CD14-positive monocyte (primary cell): ENCODE measurements at regions not wholly inside any gene's neighbourhood (a gene's known extent, or its start where the extent isn't known, plus 50 kb on each side); places are given as distances from the start of the nearest gene placed in this dataset.

Experiments
- DNase-seq, 3 donors: peaks; one replicate each; pipeline ENCODE4 v3.0.0-alpha.2; 2011 to 2022
- H2AFZ ChIP-seq: 2 replicates; pipeline ENCODE4 v1.6.0; 2012; ENCODE audit warnings: mild to moderate bottlenecking, low read depth, low read length, inconsistent platforms; ENCODE audit not compliant: insufficient read depth, poor library complexity, severe bottlenecking
- H3K27ac ChIP-seq, 2 donors: 1 replicate in 1 of 2; 2 replicates in 1 of 2; pipeline ENCODE4 v1.5.1; 2012 to 2013; ENCODE audit warnings: low read length in 2 of 2, control low read depth in 1 of 2, inconsistent platforms in 1 of 2, low read depth in 1 of 2, mild to moderate bottlenecking in 1 of 2
- H3K27me3 ChIP-seq, 2 donors: one replicate each; pipeline versions ENCODE4 v1.6.0 to v1.6.1; 2011 to 2013; ENCODE audit warnings: low read length in 2 of 2; ENCODE audit not compliant: control insufficient read depth in 2 of 2, insufficient read depth in 2 of 2
- H3K36me3 ChIP-seq, 2 donors: replicated peaks in 1 of 2; 1 replicate in 1 of 2; 2 replicates in 1 of 2; pipeline versions ENCODE4 v1.5.1 to v1.6.1; 2012 to 2013; ENCODE audit warnings: low read length in 2 of 2, control low read depth in 1 of 2, inconsistent platforms in 1 of 2, mild to moderate bottlenecking in 1 of 2; ENCODE audit not compliant: insufficient read depth in 2 of 2, control insufficient read depth in 1 of 2
- H3K4me1 ChIP-seq, 2 donors: 1 replicate in 1 of 2; 2 replicates in 1 of 2; pipeline versions ENCODE4 v1.5.1 to v1.6.1; 2012 to 2013; ENCODE audit warnings: low read length in 2 of 2, control low read depth in 1 of 2, inconsistent platforms in 1 of 2, mild to moderate bottlenecking in 1 of 2, moderate library complexity in 1 of 2; ENCODE audit not compliant: insufficient read depth in 2 of 2, control insufficient read depth in 1 of 2
- H3K4me2 ChIP-seq: replicated peaks from 2 replicates; pipeline ENCODE3; 2012; ENCODE audit warnings: low read length, moderate library complexity, mild to moderate bottlenecking; ENCODE audit not compliant: poor library complexity, severe bottlenecking; ENCODE audit errors: extremely low read depth
- H3K4me3 ChIP-seq, 3 experiments: fragments of 200-600 bp in 1 of 3; sonication (generic) in 1 of 3; replicated peaks in 1 of 3; 1 replicate in 2 of 3; 2 replicates in 1 of 3; pipeline ENCODE4 v1.5.1; 2011 to 2013; ENCODE audit warnings: low read length in 3 of 3, mild to moderate bottlenecking in 3 of 3, control low read depth in 2 of 3, low read depth in 2 of 3, inconsistent platforms in 1 of 3, moderate library complexity in 1 of 3
- H3K79me2 ChIP-seq: 2 replicates; pipeline ENCODE4 v1.6.0; 2012; ENCODE audit warnings: mild to moderate bottlenecking, control low read depth, inconsistent platforms, low read length, moderate library complexity; ENCODE audit not compliant: insufficient read depth
- H3K9ac ChIP-seq: 2 replicates; pipeline ENCODE4 v1.6.0; 2017; ENCODE audit warnings: low read length, mild to moderate bottlenecking; ENCODE audit not compliant: insufficient read depth, poor library complexity, severe bottlenecking
- H3K9me3 ChIP-seq, 2 donors: replicated peaks in 1 of 2; 1 replicate in 1 of 2; 2 replicates in 1 of 2; pipeline versions ENCODE4 v1.5.1 to v1.6.1; 2012 to 2013; ENCODE audit warnings: low read length in 2 of 2, control low read depth in 1 of 2; ENCODE audit not compliant: control insufficient read depth in 1 of 2, insufficient read depth in 1 of 2
- H4K20me1 ChIP-seq: 2 replicates; pipeline ENCODE4 v1.6.0; 2012; ENCODE audit warnings: mild to moderate bottlenecking, low read length, control low read depth, moderate library complexity; ENCODE audit not compliant: insufficient read depth
- H3K27ac Mint-ChIP-seq, 7 donors: one replicate each; pipeline ENCODE4 v1.8.0; 2020; ENCODE audit warnings: mild to moderate bottlenecking in 7 of 7, mixed read lengths in 7 of 7, moderate library complexity in 6 of 7, inconsistent platforms in 2 of 7
- H3K27me3 Mint-ChIP-seq, 3 donors: one replicate each; pipeline ENCODE4 v1.8.0; 2021 to 2022; ENCODE audit warnings: low read depth in 3 of 3, mild to moderate bottlenecking in 3 of 3, mixed read lengths in 3 of 3, moderate library complexity in 3 of 3, inconsistent platforms in 1 of 3
- H3K36me3 Mint-ChIP-seq, 2 donors: one replicate each; pipeline ENCODE4 v1.8.0; 2020; ENCODE audit warnings: mixed read lengths in 2 of 2, inconsistent platforms in 1 of 2, mild to moderate bottlenecking in 1 of 2
- H3K4me1 Mint-ChIP-seq: one replicate; pipeline ENCODE4 v1.8.0; 2020; ENCODE audit warnings: mild to moderate bottlenecking, mixed read lengths
- H3K4me3 Mint-ChIP-seq, 2 donors: one replicate each; pipeline ENCODE4 v1.8.0; 2020; ENCODE audit warnings: mild to moderate bottlenecking in 2 of 2, mixed read lengths in 2 of 2, moderate library complexity in 1 of 2
- H3K9me3 Mint-ChIP-seq, 7 donors: one replicate each; pipeline ENCODE4 v1.8.0; 2020 to 2022; ENCODE audit warnings: mixed read lengths in 7 of 7, mild to moderate bottlenecking in 6 of 7, moderate library complexity in 6 of 7, inconsistent platforms in 2 of 7
- WGBS: methylation state at CpG from one replicate; pipeline ENCODE4 v1.1.5; 2013; ENCODE audit warnings: missing lambda C conversion rate; ENCODE audit not compliant: insufficient coverage; 5-methylcytosine and 5-hydroxymethylcytosine counted together
- intact Hi-C, 2 donors: fragments of 100-400 bp; cut with micrococcal nuclease; formaldehyde crosslinking; loops; one replicate each; pipeline versions ENCODE4 v1.15.0 to v1.15.1; 2023
- TF ChIP-seq, protein P1 (sequence below): fragments of 200-600 bp; IDR thresholded peaks from one replicate; pipeline ENCODE4 v1.8.0; 2022; ENCODE audit warnings: antibody characterized with exemption, mild to moderate bottlenecking

DNA sequence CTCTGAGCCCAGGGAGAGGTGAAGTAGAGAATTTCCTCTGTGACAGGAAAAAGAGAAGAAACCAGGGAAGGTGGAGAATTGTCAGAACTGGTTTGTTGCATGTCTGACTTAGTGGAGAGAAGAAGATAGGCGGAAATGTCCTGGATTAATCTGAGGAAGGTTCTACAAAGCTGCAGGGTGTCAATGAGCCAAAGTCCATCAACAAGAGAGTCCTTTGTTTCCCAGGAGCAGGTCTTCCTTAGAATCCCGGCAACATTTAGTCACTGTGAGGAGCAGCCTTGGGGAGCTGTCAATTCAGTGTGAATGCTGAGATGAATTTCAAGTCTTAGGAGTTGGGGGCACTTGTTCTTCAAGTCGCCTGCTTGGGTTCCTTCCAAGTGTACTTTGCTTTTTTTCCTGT is 88.4 kb upstream of the CELF4 start:
- Mint-ChIP-seq H3K4me3 (no peak overlapping the region), H3K27me3 (peaks cover 0 to 4% (median 2%) of the 10 kb centered on the region in 3 donors), H3K4me1 (no peaks in the 10 kb centered on the region), H3K27ac (no peak overlapping the region), H3K36me3 (no peaks in the 10 kb centered on the region), H3K9me3 (peaks cover 2 to 9% (median 5%) of the 10 kb centered on the region in 7 donors)
- TF ChIP-seq, protein P1, sequence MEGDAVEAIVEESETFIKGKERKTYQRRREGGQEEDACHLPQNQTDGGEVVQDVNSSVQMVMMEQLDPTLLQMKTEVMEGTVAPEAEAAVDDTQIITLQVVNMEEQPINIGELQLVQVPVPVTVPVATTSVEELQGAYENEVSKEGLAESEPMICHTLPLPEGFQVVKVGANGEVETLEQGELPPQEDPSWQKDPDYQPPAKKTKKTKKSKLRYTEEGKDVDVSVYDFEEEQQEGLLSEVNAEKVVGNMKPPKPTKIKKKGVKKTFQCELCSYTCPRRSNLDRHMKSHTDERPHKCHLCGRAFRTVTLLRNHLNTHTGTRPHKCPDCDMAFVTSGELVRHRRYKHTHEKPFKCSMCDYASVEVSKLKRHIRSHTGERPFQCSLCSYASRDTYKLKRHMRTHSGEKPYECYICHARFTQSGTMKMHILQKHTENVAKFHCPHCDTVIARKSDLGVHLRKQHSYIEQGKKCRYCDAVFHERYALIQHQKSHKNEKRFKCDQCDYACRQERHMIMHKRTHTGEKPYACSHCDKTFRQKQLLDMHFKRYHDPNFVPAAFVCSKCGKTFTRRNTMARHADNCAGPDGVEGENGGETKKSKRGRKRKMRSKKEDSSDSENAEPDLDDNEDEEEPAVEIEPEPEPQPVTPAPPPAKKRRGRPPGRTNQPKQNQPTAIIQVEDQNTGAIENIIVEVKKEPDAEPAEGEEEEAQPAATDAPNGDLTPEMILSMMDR: no peak
- H3K9ac ChIP-seq: no peak overlapping the region
- no peaks in the 10 kb centered on the region for H3K79me2 ChIP-seq
- intact Hi-C loops: no loop called here
- no peaks in the 10 kb centered on the region for H4K20me1 ChIP-seq
- no peaks in the 10 kb centered on the region for H3K27me3 ChIP-seq
- H3K4me2 ChIP-seq: no peak overlapping the region
- H3K9me3 ChIP-seq: peaks cover 0 to 5% of the 10 kb centered on the region in 2 donors
- H3K36me3 ChIP-seq: no peaks in the 10 kb centered on the region
- H3K27ac ChIP-seq: no peak overlapping the region
- 100% methylated on average over 1 of the region's 3 CpGs for WGBS
- no peaks in the 10 kb centered on the region for H3K4me1 ChIP-seq
- no peak for DNase-seq
- no peak overlapping the region for H2AFZ ChIP-seq
- no peak overlapping the region for H3K4me3 ChIP-seq

DNA sequence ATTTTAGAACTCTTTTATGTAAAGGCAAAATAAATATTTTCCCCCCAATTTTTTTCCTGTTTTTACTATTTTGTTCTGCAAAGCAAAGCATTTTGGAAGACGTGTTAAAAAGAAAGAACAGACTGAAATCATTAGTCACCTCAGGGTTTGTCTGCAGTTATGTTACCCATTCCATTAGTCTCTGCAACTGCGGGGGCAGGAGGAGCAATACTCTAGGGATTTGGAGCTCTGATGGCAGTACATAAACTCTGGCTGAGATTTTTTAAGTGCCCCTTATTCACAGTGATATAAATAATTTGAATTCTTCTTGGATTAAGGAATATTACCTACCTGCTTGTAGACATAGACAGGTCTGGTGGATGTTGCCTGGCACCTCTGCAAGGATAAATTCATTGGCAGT is 88.0 kb upstream of the CELF4 start:
- Mint-ChIP-seq H3K27me3 (peaks cover 0 to 4% (median 2%) of the 10 kb centered on the region in 3 donors), H3K4me1 (no peaks in the 10 kb centered on the region), H3K4me3 (no peak overlapping the region), H3K36me3 (no peaks in the 10 kb centered on the region), H3K9me3 (peaks cover 4 to 9% (median 5%) of the 10 kb centered on the region in 7 donors), H3K27ac (no peak overlapping the region)
- H3K4me2 ChIP-seq: no peak overlapping the region
- no peak overlapping the region for H3K4me3 ChIP-seq
- no peak overlapping the region for H3K9ac ChIP-seq
- H3K9me3 ChIP-seq: peaks cover 0 to 5% of the 10 kb centered on the region in 2 donors
- no peaks in the 10 kb centered on the region for H3K4me1 ChIP-seq
- intact Hi-C loops: no loop called here
- WGBS: no CpG with 5 or more reads among the region's 2 CpGs
- no peaks in the 10 kb centered on the region for H4K20me1 ChIP-seq
- no peak overlapping the region for H3K27ac ChIP-seq
- no peaks in the 10 kb centered on the region for H3K27me3 ChIP-seq
- no peaks in the 10 kb centered on the region for H3K79me2 ChIP-seq
- no peak for DNase-seq
- H2AFZ ChIP-seq: no peak overlapping the region
- H3K36me3 ChIP-seq: no peaks in the 10 kb centered on the region
- TF ChIP-seq, protein P1: no peak
